ENCODE measurements at regions not wholly inside any gene's neighbourhood (a gene's known extent, or its start where the extent isn't known, plus 50 kb on each side); places are given as distances from the start of the nearest gene placed in this dataset.

DNA sequence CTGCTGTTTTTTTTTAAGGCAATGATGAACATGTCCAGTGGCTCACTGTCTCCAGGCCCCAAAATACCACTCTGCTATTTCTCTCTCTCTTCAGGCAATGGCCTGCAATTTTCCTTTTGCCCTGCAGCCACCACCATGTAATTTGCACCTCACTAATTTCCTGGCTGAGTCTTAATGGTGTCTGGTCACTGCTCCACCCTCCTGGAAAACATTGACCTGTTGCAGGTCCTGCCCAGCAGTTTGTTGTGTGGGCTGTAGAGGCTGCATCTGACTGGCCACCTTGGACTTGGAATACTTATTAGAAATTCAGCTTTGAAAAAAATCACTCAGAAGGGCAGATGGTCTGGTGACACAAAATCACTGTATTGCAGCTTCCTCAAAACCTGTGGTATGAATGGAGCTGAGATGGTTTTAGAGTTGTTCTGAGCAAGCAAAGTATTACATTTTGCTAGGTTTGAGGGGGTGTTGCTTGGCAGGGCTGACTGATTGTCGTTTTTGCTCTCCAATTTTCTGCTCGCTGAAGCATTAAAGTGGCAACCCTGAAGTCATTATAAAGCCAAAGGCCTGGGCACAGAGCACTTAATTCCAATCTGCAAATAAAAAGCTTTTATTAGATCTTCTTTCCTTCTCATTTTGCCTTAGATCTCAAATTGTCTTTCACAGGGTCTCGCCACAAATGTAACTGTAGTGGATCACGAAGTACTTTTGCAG is 134.8 kb downstream of the TMEM174 start:
- TF ChIP-seq, protein P1, sequence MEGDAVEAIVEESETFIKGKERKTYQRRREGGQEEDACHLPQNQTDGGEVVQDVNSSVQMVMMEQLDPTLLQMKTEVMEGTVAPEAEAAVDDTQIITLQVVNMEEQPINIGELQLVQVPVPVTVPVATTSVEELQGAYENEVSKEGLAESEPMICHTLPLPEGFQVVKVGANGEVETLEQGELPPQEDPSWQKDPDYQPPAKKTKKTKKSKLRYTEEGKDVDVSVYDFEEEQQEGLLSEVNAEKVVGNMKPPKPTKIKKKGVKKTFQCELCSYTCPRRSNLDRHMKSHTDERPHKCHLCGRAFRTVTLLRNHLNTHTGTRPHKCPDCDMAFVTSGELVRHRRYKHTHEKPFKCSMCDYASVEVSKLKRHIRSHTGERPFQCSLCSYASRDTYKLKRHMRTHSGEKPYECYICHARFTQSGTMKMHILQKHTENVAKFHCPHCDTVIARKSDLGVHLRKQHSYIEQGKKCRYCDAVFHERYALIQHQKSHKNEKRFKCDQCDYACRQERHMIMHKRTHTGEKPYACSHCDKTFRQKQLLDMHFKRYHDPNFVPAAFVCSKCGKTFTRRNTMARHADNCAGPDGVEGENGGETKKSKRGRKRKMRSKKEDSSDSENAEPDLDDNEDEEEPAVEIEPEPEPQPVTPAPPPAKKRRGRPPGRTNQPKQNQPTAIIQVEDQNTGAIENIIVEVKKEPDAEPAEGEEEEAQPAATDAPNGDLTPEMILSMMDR (IDR thresholded peaks at IDR 0.05), result no peak
- no peak for TF ChIP-seq ZFX (IDR thresholded peaks at IDR 0.05; ENCODE audit: borderline replicate concordance)

Measured in 22Rv1 (cell line).